GM10266 (cell line): ENCODE measurements at regions not wholly inside any gene's neighbourhood (a gene's known extent, or its start where the extent isn't known, plus 50 kb on each side); places are given as distances from the start of the nearest gene placed in this dataset.

ENCODE experiments used
- DNase-seq: peaks from one replicate; pipeline ENCODE4 v3.0.0; 2012; ENCODE audit errors: extremely low spot score
- TF ChIP-seq, protein P1 (sequence below): IDR thresholded peaks from 2 replicates; pipeline ENCODE4 v1.5.1; 2012; ENCODE audit warnings: mild to moderate bottlenecking, low read depth; ENCODE audit not compliant: control insufficient read depth, insufficient read depth; ENCODE audit errors: missing control alignments

DNA sequence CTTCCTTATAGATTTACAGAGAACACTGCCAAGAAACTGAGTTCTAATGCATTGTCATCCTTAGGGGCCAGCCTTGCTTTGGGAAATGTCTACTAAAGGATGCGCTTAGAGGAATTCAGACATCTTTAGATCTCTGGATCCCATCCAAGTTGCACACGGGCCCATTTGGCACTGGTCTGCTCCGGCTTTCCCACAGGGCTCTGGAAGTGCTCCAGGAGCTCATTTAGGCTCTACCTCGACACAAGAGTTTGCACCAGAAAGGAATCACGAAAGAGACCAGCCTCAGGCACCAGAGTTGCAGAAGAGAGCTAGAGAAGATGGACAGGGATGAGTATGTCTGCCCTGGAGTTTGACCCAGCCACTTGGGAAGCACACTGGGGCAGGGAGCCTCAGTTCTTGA lies 150.1 kb upstream of the TMEM72 start:
- DNase-seq: no peak
- TF ChIP-seq, protein P1, sequence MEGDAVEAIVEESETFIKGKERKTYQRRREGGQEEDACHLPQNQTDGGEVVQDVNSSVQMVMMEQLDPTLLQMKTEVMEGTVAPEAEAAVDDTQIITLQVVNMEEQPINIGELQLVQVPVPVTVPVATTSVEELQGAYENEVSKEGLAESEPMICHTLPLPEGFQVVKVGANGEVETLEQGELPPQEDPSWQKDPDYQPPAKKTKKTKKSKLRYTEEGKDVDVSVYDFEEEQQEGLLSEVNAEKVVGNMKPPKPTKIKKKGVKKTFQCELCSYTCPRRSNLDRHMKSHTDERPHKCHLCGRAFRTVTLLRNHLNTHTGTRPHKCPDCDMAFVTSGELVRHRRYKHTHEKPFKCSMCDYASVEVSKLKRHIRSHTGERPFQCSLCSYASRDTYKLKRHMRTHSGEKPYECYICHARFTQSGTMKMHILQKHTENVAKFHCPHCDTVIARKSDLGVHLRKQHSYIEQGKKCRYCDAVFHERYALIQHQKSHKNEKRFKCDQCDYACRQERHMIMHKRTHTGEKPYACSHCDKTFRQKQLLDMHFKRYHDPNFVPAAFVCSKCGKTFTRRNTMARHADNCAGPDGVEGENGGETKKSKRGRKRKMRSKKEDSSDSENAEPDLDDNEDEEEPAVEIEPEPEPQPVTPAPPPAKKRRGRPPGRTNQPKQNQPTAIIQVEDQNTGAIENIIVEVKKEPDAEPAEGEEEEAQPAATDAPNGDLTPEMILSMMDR: no peak

DNA sequence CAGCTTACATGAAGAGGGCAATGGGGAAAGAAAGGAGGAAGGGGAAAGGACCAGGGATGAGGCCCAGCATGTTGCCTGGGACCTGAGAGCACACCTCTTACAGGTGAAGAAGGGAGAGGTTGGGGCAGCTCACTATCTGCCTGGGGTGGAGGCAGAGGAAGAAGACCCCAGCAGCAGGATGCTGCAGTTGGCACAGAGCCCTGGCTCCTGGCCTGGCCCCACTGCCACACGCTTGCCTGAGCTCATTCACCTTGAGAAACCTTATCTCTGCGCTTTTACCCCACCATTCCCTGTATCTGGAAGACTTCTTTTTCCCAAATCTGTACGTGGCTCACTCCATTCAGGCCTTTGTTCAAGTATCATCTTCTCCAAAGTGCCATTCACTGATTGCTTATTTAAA lies 147.8 kb upstream of the TMEM72 start:
- TF ChIP-seq, protein P1: no peak
- DNase-seq: no peak

DNA sequence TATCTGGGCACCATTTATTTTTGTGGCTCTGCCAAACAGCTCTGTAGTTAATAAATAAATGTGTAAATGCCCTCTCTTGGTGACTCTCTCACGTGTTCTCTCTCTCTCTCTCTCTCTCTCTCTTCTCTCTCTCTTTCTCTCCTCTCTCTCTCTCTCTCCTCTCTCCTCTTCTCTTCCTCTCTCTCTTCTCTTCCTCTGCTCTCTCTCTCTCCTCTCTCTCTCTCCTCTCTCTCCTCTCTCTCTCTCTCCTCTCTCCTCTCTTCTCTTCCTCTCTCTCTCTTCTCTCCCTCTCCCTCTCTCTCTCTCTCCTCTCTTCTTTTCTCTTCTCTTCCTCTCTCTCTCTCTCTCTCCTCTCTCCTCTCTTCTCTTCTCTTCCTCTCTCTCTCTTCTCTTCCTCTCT lies 145.8 kb upstream of the TMEM72 start:
- DNase-seq: no peak
- TF ChIP-seq, protein P1: no peak

DNA sequence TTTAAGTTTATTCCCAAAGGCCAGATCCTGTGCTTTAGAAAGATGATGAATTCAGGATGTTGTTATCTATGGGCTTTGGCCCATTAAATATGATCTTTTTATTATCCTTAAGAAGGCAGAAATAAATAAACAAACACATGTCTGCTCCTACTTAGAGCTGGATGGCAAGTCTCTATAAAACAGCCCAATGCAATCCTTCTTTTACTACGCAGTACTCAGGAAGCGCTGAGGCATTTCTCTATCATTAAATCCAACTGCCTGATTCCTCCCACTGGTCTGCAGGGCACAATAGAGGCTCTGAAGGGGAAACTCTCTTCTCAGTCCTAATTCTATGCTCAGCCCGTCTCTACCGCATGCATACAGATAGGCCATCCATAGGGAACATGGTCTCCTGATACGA lies 144.5 kb upstream of the TMEM72 start:
- TF ChIP-seq, protein P1: no peak
- no peak for DNase-seq

DNA sequence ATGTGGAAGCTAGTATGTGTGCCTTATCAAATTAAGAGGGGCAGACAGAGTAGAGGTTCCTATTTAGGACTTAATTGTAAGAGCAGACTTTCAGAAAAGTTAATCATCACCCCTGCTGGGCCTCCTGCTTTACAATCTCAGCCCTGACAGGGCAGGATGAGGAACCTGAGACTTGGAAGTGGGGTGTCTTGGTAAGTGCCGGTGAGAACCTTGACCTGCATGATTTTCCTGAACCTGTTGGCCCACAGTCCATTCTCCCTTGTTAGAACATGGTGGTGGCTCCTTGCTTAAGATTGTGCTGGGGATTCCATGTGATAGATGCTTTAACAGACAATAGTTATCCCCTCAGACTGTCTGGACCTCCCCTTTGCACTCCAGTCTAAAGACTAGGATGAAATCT lies 141.7 kb upstream of the TMEM72 start:
- TF ChIP-seq, protein P1: no peak

DNA sequence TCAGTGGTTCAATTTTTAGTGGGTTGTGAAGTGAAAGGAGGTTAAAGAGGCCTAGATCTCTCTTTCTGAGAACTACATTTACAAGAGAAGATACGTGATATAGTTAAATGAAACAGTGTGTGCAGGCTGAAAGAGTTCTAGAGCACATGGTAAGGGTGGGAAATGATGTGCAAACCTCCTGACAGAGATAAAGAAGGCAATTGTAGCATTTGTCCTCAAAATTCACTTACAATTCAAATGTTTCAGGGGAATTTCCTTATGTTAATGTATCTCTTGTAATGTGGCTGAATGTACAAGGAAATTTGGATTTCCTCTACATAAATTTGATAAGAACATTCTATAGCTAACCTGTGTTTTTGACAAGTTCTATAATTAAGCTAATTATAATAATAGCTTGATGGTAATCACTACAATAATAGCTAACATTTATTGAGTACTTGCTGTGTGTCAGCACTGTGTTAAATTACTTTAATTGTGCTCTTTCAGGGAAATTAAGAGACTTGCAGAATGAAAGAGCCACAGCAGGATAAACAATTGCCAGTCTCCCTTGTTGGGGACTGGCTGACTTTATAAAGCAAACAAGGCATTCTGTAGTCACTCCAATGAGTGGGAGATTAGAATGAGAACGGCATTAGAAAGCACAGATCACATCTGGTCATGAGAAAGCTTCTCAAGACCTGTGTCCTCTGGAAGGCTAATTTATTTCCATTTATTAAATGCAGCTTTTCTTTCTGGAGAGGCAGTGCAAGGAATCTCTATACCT lies 139.7 kb upstream of the TMEM72 start:
- TF ChIP-seq, protein P1: no peak
- no peak for DNase-seq

More for the DNA sequence above, 141.7 kb upstream of the TMEM72 start:
- DNase-seq: no peak

DNA sequence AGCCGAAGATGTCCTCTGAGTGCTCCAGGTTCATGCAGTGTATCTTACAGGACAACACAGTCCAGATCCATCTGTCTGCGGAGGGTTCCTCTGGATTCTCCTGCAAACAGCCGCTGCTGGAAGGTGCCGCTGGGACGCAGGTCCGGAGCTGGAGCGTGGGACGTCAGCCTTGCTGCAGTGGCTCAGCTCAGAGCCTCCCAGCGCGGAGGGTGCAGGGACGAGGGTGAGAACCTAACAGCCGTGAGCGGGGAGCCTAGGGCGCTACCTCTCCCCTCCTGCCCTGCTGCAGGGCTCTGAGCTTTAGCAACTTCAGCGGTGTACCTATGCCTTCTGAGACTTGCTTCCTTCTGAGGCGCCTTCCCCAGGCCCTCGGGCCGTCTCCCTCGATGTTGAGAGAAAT lies 137.6 kb upstream of the TMEM72 start:
- TF ChIP-seq, protein P1: no peak
- DNase-seq: no peak
